GM12874 (cell line): ENCODE measurements at regions not wholly inside any gene's neighbourhood (a gene's known extent, or its start where the extent isn't known, plus 50 kb on each side); places are given as distances from the start of the nearest gene placed in this dataset.

Experiments
- CTCF ChIP-seq: IDR thresholded peaks from 2 replicates; pipeline ENCODE4 v1.5.1; 2011; ENCODE audit warnings: low read depth, mild to moderate bottlenecking, control low read depth, low read length, moderate library complexity; ENCODE audit not compliant: insufficient read depth

- TF ChIP-seq CTCF, result no peak
Observed at GRCh38 chrY:19392876-19393275, 351.6 kb downstream of the KDM5D start.

- no peak for TF ChIP-seq CTCF
Observed at GRCh38 chrY:19391922-19392321, 352.6 kb downstream of the KDM5D start.

GRCh38 chrY:19365321-19365720 is 379.2 kb downstream of the KDM5D start:
- TF ChIP-seq CTCF, result no peak

GRCh38 chrY:19357249-19357648 is 387.3 kb downstream of the KDM5D start:
- TF ChIP-seq CTCF, result no peak

- no peak for TF ChIP-seq CTCF
Observed at GRCh38 chrY:19356735-19357134, 387.8 kb downstream of the KDM5D start.

GRCh38 chrY:19354857-19355173 is 389.7 kb downstream of the KDM5D start:
- no peak for TF ChIP-seq CTCF

GRCh38 chrY:19354061-19354856 is 390.3 kb downstream of the KDM5D start:
- TF ChIP-seq CTCF, result no peak
